Coronary artery (tissue), 2 donors: ENCODE measurements at regions not wholly inside any gene's neighbourhood (a gene's known extent, or its start where the extent isn't known, plus 50 kb on each side); places are given as distances from the start of the nearest gene placed in this dataset.

Experiments
- DNase-seq: peaks from one replicate; pipeline ENCODE4 v3.0.0-alpha.2; 2017; ENCODE audit warnings: low spot score
- H3K27ac ChIP-seq, 2 donors: fragments of 200-600 bp; sonication (generic); one replicate each; pipeline ENCODE4 v1.5.1; 2016 to 2019
- H3K4me3 ChIP-seq: fragments of 200-600 bp; sonication (generic); 2 replicates; pipeline ENCODE4 v1.5.1; 2016; ENCODE audit warnings: mild to moderate bottlenecking, moderate library complexity
- TF ChIP-seq, protein P1 (sequence below): fragments of 200-600 bp; sonication (generic); IDR thresholded peaks from one replicate; pipeline ENCODE4 v1.5.1; 2019; ENCODE audit warnings: antibody characterized with exemption

DNA sequence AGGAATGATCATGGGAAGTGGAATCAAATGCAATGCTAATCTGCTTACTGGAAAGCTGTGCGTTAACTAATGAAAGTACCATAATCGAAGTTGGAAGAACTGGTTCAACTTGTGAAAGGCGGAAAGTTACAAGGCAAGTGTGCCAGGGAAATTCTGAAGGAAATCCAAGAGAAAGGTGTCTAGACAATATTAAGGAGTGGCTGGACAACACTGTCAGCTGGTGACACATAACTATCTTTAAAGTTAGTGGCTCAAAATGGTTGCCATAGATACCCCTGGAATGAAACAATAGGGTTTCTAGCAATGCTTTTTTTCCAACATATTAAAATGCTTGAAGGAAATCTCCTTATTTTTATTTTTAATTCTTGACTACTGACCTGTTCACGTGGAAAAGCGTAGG is 90.4 kb downstream of the BMP2 start:
- no peak overlapping the region for H3K4me3 ChIP-seq
- TF ChIP-seq, protein P1, sequence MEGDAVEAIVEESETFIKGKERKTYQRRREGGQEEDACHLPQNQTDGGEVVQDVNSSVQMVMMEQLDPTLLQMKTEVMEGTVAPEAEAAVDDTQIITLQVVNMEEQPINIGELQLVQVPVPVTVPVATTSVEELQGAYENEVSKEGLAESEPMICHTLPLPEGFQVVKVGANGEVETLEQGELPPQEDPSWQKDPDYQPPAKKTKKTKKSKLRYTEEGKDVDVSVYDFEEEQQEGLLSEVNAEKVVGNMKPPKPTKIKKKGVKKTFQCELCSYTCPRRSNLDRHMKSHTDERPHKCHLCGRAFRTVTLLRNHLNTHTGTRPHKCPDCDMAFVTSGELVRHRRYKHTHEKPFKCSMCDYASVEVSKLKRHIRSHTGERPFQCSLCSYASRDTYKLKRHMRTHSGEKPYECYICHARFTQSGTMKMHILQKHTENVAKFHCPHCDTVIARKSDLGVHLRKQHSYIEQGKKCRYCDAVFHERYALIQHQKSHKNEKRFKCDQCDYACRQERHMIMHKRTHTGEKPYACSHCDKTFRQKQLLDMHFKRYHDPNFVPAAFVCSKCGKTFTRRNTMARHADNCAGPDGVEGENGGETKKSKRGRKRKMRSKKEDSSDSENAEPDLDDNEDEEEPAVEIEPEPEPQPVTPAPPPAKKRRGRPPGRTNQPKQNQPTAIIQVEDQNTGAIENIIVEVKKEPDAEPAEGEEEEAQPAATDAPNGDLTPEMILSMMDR: no peak
- no peak for DNase-seq
- no peak overlapping the region for H3K27ac ChIP-seq

DNA sequence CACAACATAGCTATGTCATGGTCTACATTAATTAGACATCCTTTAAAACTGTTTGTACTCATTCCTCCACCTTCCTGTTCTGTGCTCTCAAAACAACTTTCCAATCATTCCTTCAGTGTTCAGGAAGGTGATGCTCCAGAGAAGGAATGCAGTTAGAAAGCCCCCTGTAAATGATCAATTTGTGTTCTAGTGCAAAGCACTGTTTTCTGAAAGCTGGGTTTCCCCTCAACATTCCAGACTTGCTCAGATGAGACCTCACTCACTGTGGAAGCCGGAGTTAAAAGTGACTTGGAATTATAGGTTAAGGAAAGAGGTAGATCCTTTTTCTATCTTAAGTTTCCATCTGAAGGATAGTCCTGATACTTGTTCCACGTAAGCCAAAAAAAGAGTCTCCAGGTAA is 95.9 kb downstream of the BMP2 start:
- H3K27ac ChIP-seq: no peak overlapping the region
- no peak for DNase-seq
- H3K4me3 ChIP-seq: no peak overlapping the region
- TF ChIP-seq, protein P1: no peak

DNA sequence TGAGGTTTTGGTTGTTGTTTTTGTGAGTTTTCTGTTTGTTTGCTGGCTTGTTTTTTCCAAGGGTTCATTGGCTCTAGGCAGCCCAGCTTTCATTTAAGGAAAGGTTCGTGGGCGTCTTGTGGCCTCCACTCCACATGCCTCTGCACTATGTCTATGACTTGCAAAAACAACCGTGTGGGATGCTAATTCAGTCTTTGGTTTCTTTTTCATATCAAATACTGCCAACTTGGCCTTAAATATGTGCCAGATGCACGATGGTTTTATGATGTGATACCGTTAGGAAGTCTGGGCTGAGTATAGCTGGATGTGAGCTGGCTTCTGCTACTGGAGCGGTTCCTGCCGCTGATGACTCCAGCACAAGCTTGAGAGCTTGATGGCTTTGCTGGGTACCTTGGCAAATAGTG is 96.3 kb downstream of the BMP2 start:
- TF ChIP-seq, protein P1: no peak
- no peak for DNase-seq
- Histone ChIP-seq H3K27ac (no peak overlapping the region), H3K4me3 (no peak overlapping the region)

DNA sequence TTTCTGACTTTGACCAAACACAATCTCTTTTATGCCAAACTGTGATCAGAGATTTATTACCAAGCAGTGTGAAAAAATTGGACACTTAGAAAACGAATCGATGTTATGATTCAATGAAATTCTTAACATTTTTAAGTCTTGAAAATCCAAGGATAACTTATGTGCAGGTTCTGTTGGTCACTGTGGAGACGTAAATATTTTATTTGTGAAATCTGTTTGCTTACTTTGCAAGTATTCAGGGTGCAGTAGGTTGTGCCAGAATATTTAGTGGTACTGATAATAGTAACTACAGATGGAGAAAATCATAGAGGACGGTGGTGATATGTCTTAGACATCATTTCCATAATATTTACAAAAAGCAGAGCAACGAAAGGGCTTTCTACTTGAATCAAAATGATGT is 97.3 kb downstream of the BMP2 start:
- DNase-seq: no peak
- Histone ChIP-seq H3K4me3 (no peak overlapping the region), H3K27ac (no peak overlapping the region)
- TF ChIP-seq, protein P1: no peak

DNA sequence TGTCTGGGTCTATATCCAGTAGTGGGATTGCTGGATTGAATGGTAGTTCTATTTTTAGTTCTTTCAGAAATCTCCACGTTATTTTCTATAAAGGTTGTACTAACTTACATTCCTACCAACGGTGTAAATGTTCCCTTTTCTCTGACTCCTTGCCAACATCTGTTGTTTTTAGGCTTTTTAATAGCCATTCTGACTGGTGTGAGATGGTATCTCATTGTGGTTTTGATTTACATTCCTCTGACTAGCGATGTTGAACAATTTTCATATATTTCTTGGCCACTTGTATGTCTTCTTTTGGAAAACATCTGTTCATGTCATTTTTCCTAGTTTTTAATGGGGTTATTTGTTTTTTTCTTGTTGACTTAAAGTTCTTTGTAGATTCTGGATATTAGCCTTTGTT is 99.3 kb downstream of the BMP2 start:
- Histone ChIP-seq H3K4me3 (no peak overlapping the region), H3K27ac (no peak overlapping the region)
- TF ChIP-seq, protein P1: no peak
- DNase-seq: no peak

DNA sequence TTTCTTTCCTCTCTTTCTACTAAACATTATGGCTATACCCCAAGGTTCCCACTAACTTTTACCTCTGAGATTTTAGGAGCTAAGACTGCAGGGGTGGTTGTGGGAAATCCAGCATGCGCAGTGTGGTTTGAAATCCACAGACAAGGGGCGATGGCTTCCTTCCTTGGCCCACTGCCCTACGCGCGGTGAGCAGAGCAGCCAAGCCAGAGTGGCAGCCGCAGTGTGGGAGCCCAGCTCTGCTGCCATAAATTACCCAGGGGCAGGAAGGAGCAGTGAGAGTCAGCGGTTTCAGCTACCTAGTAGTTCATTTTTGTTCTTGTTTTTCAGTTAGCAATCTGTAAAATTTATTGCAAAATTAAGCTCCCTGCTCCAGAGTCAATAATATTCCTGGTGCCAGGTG is 101.4 kb downstream of the BMP2 start:
- TF ChIP-seq, protein P1: no peak
- DNase-seq: no peak
- Histone ChIP-seq H3K27ac (no peak overlapping the region), H3K4me3 (no peak overlapping the region)

DNA sequence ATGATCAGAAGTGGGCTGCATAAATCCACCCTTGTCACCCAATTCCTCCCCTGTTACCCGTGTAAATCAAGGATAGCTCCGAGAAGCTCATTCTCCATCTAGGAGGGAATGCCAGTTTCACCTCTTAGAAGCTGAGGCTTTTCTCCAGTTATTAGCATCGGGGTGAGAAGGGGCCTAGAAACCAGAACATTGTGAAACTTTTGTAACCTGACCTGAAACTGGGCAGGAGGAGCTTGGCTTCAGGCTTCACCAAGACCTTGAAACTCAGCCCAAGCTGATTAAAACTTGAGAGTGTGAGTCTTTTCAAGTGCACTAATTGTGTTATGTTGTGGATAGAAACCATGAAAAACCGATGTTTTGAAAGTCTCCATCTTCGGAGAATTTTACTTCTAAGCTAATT is 103.1 kb downstream of the BMP2 start:
- TF ChIP-seq, protein P1: no peak
- no peak overlapping the region for H3K27ac ChIP-seq
- no peak overlapping the region for H3K4me3 ChIP-seq
- no peak for DNase-seq
